ENCODE measurements at regions not wholly inside any gene's neighbourhood (a gene's known extent, or its start where the extent isn't known, plus 50 kb on each side); places are given as distances from the start of the nearest gene placed in this dataset.

DNA sequence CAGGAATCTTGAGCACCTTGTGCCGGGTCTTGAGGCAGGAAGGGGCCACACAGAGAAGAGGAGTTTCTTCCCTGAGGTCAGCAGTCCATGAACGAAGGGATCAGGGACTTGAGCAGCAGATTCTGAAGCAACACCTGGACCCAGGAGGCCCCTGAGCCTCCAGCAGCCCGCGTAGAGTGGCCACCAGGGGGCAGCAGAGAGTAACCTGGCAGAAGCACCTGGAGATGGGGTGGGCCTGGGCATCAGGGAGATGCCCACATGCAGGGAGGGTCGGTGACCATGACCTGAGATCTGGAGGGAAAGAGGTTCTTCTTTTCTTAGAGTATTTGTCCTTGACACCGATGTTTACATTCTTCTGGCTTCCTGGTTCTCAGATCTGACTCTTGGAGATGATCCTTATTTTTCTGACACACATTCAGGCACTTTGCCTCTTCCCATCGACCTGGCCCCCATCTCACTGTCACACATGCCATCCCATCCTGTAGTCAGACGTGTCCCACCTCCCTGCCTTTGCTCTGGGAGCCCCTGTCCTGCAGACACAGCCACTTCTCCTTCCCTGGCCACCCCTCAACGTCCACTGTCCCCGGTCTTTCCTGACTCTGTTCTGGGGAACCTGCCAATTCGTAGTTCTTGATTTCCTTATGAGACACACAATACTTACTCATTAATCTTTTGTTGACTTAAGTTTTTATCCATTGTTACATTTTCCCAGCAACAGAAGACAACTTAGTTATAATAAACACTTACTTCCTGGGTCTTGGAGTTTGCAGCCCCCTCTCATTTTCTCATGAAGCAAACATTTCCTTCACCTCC, 66.5 kb downstream of the GGTLC2 start:
- no peak overlapping the region for H3K4me3 ChIP-seq (ENCODE audit: control extremely low read depth in 1 of 5, extremely low read depth in 1 of 5, insufficient read depth in 1 of 5, low read depth in 2 of 5, low read length in 4 of 5)
- TF ChIP-seq, protein P1, sequence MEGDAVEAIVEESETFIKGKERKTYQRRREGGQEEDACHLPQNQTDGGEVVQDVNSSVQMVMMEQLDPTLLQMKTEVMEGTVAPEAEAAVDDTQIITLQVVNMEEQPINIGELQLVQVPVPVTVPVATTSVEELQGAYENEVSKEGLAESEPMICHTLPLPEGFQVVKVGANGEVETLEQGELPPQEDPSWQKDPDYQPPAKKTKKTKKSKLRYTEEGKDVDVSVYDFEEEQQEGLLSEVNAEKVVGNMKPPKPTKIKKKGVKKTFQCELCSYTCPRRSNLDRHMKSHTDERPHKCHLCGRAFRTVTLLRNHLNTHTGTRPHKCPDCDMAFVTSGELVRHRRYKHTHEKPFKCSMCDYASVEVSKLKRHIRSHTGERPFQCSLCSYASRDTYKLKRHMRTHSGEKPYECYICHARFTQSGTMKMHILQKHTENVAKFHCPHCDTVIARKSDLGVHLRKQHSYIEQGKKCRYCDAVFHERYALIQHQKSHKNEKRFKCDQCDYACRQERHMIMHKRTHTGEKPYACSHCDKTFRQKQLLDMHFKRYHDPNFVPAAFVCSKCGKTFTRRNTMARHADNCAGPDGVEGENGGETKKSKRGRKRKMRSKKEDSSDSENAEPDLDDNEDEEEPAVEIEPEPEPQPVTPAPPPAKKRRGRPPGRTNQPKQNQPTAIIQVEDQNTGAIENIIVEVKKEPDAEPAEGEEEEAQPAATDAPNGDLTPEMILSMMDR (IDR thresholded peaks at IDR 0.05), result peak; percentile 89
- TF ChIP-seq EZH2 (IDR thresholded peaks at IDR 0.05; ENCODE audit: borderline replicate concordance, insufficient read depth, low read depth, low read length, poor library complexity, severe bottlenecking), result no peak
- DNase-seq (peak; percentile 80), ATAC-seq (ENCODE audit: low read depth) (peak; percentile 48)
- CTCF ChIA-PET, result interaction anchor here (0.7 to 11.0 kb wide), 26 partner anchors 10 to 484 kb away, joined by 3 to 140 read pairs (median 6); no protein-coding TSS in a partner anchor
- Mint-ChIP-seq H3K4me3 (peak overlapping the region; percentile 23), H3K27me3 (peaks cover 3% of the 10 kb centered on the region), H3K4me1 (peaks cover 52% of the 10 kb centered on the region), H3K27ac (peak overlapping the region; percentile 76), H3K9me3 (ENCODE audit: insufficient read depth) (no peaks in the 10 kb centered on the region)
- H3K4me2 ChIP-seq (replicated peaks; ENCODE audit: low read depth, low read length, poor library complexity, severe bottlenecking), result no peak overlapping the region
- H3K9me3 ChIP-seq (ENCODE audit: control extremely low read depth in 1 of 3, control insufficient read depth in 2 of 3, insufficient read depth in 1 of 3, low read length in 2 of 3), result no peaks in the 10 kb centered on the region
- H4K20me1 ChIP-seq (ENCODE audit: control insufficient read depth, insufficient read depth, low read length, poor library complexity, severe bottlenecking), result no peaks in the 10 kb centered on the region
- H3K36me3 ChIP-seq (replicated peaks in 1 of 2; ENCODE audit: control extremely low read depth in 1 of 2, control insufficient read depth in 1 of 2, extremely low read depth in 1 of 2, insufficient read depth in 2 of 2, low read length in 1 of 2), result no peaks in the 10 kb centered on the region
- intact Hi-C loops (cut with micrococcal nuclease), result loop anchor here (5.0 kb wide), 1 partner anchor 36 kb away; no protein-coding TSS in a partner anchor
- H2AFZ ChIP-seq (ENCODE audit: insufficient read depth, low read depth, low read length, poor library complexity, severe bottlenecking), result no peak overlapping the region
- H3K27me3 ChIP-seq (replicated peaks in 1 of 4; ENCODE audit: control extremely low read depth in 1 of 4, control insufficient read depth in 3 of 4, insufficient read depth in 4 of 4, low read length in 3 of 4), result peaks cover 0 to 2% (median 0%) of the 10 kb centered on the region in 4 experiments
- WGBS (ENCODE audit: insufficient coverage), result 34% methylated on average over 10 of the region's 11 CpGs
- no peak overlapping the region for H3K9ac ChIP-seq (ENCODE audit: low read length)
- no peak overlapping the region for H3K27ac ChIP-seq (ENCODE audit: low read length in 2 of 2)
- H3K79me2 ChIP-seq (ENCODE audit: control insufficient read depth, insufficient read depth, low read length), result no peaks in the 10 kb centered on the region
- peaks cover 30 to 53% of the 10 kb centered on the region in 2 donors for H3K4me1 ChIP-seq (ENCODE audit: control insufficient read depth in 2 of 2, insufficient read depth in 2 of 2, low read length in 2 of 2)
- POLR2A ChIA-PET, result interaction anchor here (1.4 kb wide), 1 partner anchor 10 kb away, joined by 3 read pairs; no protein-coding TSS in a partner anchor

DNA sequence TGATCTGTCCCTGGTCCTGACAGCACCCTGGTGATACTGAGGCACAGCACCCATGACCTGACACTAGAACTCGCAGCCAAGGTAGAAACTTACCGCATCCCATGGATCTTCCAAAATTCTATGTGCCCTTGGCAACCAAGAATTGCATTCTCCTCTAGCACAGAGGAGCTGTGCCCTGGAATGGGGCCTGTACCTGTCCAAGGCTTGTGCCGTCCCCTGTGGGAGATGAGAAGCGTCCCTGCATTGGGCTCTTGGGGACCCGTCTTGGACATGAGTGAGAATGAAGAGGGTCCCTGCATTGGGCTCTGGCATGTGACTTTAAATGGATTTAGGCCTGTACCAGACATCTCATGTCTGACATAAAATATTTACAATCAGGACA, 67.1 kb downstream of the GGTLC2 start:
- Histone ChIP-seq H3K27ac (ENCODE audit: low read length in 2 of 2) (no peak overlapping the region), H3K4me1 (ENCODE audit: control insufficient read depth in 2 of 2, insufficient read depth in 2 of 2, low read length in 2 of 2) (peaks cover 30 to 54% of the 10 kb centered on the region in 2 donors), H3K79me2 (ENCODE audit: control insufficient read depth, insufficient read depth, low read length) (no peaks in the 10 kb centered on the region), H3K27me3 (replicated peaks in 1 of 4; ENCODE audit: control extremely low read depth in 1 of 4, control insufficient read depth in 3 of 4, insufficient read depth in 4 of 4, low read length in 3 of 4) (peaks cover 0 to 2% (median 0%) of the 10 kb centered on the region in 4 experiments), H3K9me3 (ENCODE audit: control extremely low read depth in 1 of 3, control insufficient read depth in 2 of 3, insufficient read depth in 1 of 3, low read length in 2 of 3) (no peaks in the 10 kb centered on the region), H4K20me1 (ENCODE audit: control insufficient read depth, insufficient read depth, low read length, poor library complexity, severe bottlenecking) (no peaks in the 10 kb centered on the region), H3K4me3 (ENCODE audit: control extremely low read depth in 1 of 5, extremely low read depth in 1 of 5, insufficient read depth in 1 of 5, low read depth in 2 of 5, low read length in 4 of 5) (no peak overlapping the region), H3K9ac (ENCODE audit: low read length) (no peak overlapping the region), H3K36me3 (replicated peaks in 1 of 2; ENCODE audit: control extremely low read depth in 1 of 2, control insufficient read depth in 1 of 2, extremely low read depth in 1 of 2, insufficient read depth in 2 of 2, low read length in 1 of 2) (no peaks in the 10 kb centered on the region), H3K4me2 (replicated peaks; ENCODE audit: low read depth, low read length, poor library complexity, severe bottlenecking) (no peak overlapping the region), H2AFZ (ENCODE audit: insufficient read depth, low read depth, low read length, poor library complexity, severe bottlenecking) (no peak overlapping the region)
- peak overlapping the region; percentile 76 for H3K27ac Mint-ChIP-seq
- peaks cover 3% of the 10 kb centered on the region for H3K27me3 Mint-ChIP-seq
- TF ChIP-seq, protein P1 (IDR thresholded peaks at IDR 0.05), result no peak
- no peak for TF ChIP-seq EZH2 (IDR thresholded peaks at IDR 0.05; ENCODE audit: borderline replicate concordance, insufficient read depth, low read depth, low read length, poor library complexity, severe bottlenecking)
- ChIA-PET CTCF (interaction anchor here (0.7 to 2.1 kb wide), 16 partner anchors 9 to 243 kb away, joined by 3 to 13 read pairs (median 4); no protein-coding TSS in a partner anchor), POLR2A (interaction anchor here (1.4 kb wide), 1 partner anchor 9 kb away, joined by 3 read pairs; no protein-coding TSS in a partner anchor)
- no peak for DNase-seq
- H3K9me3 Mint-ChIP-seq (ENCODE audit: insufficient read depth), result no peaks in the 10 kb centered on the region
- H3K4me3 Mint-ChIP-seq, result peak overlapping the region; percentile 39
- intact Hi-C loops (cut with micrococcal nuclease), result loop anchor here (5.0 kb wide), 1 partner anchor 36 kb away; no protein-coding TSS in a partner anchor
- peaks cover 54% of the 10 kb centered on the region for H3K4me1 Mint-ChIP-seq
- no peak for ATAC-seq (ENCODE audit: low read depth)
- WGBS (ENCODE audit: insufficient coverage), result 100% methylated on average over 3 of the region's 5 CpGs
